SJSA1 (cell line): ENCODE measurements at regions not wholly inside any gene's neighbourhood (a gene's known extent, or its start where the extent isn't known, plus 50 kb on each side); places are given as distances from the start of the nearest gene placed in this dataset.
A peak's percentile ranks its signal among the peaks of the same experiment; 100 is the strongest.

Experiments used
- DNase-seq, 2 experiments: peaks; one replicate each; pipeline ENCODE4 v3.0.0-alpha.2; 2015 to 2020; ENCODE audit warnings: low spot score in 2 of 2, low read depth in 1 of 2
- H3K27ac ChIP-seq: fragments of 250-450 bp; sonication (Bioruptor Pico); 2 replicates; pipeline ENCODE4 v1.5.1; 2020; ENCODE audit warnings: mild to moderate bottlenecking, moderate library complexity
- H3K27me3 ChIP-seq: fragments of 250-450 bp; sonication (Bioruptor Pico); replicated peaks from 2 replicates; pipeline ENCODE4 v1.5.1; 2020; ENCODE audit warnings: mild to moderate bottlenecking, moderate library complexity
- H3K36me3 ChIP-seq: fragments of 250-450 bp; sonication (Bioruptor Pico); 2 replicates; pipeline ENCODE4 v1.5.1; 2020; ENCODE audit warnings: mild to moderate bottlenecking
- H3K4me1 ChIP-seq: fragments of 250-450 bp; sonication (Bioruptor Pico); replicated peaks from 2 replicates; pipeline ENCODE4 v1.6.1; 2021; ENCODE audit warnings: mild to moderate bottlenecking
- H3K4me3 ChIP-seq: fragments of 250-450 bp; sonication (Bioruptor Pico); 2 replicates; pipeline ENCODE4 v1.5.1; 2020; ENCODE audit warnings: mild to moderate bottlenecking
- H3K9me3 ChIP-seq: fragments of 250-450 bp; sonication (Bioruptor Pico); replicated peaks from 2 replicates; pipeline ENCODE4 v1.5.1; 2020; ENCODE audit warnings: mild to moderate bottlenecking

- no peaks in the 10 kb centered on the region for H3K36me3 ChIP-seq
- peak; percentile 62 to 65 for DNase-seq
- peak overlapping the region; percentile 50; the same call in 1 of the 2 replicates for H3K27ac ChIP-seq
- peaks cover 25% of the 10 kb centered on the region for H3K4me1 ChIP-seq
- H3K27me3 ChIP-seq, result no peaks in the 10 kb centered on the region
- H3K4me3 ChIP-seq, result no peak overlapping the region
- no peaks in the 10 kb centered on the region for H3K9me3 ChIP-seq
Observed at GRCh38 chr12:14257734-14258574, 107.5 kb upstream of the ATF7IP start.

- Histone ChIP-seq H3K9me3 (no peaks in the 10 kb centered on the region), H3K27ac (no peak overlapping the region), H3K4me1 (peaks cover 25% of the 10 kb centered on the region), H3K27me3 (no peaks in the 10 kb centered on the region), H3K36me3 (no peaks in the 10 kb centered on the region), H3K4me3 (no peak overlapping the region)
- no peak for DNase-seq
Observed at GRCh38 chr12:14258575-14258940, 106.9 kb upstream of the ATF7IP start.

GRCh38 chr12:14259481-14260010 lies 105.9 kb upstream of the ATF7IP start:
- H3K36me3 ChIP-seq, result no peaks in the 10 kb centered on the region
- H3K4me3 ChIP-seq, result no peak overlapping the region
- no peaks in the 10 kb centered on the region for H3K27me3 ChIP-seq
- H3K9me3 ChIP-seq, result peaks cover 3% of the 10 kb centered on the region; the same call in 1 of the 2 replicates
- peaks cover 25% of the 10 kb centered on the region for H3K4me1 ChIP-seq
- DNase-seq, result no peak
- no peak overlapping the region for H3K27ac ChIP-seq

GRCh38 chr12:14260011-14260993 lies 105.2 kb upstream of the ATF7IP start:
- H3K9me3 ChIP-seq, result peaks cover 4% of the 10 kb centered on the region; the same call in 1 of the 2 replicates
- H3K36me3 ChIP-seq, result no peaks in the 10 kb centered on the region
- peak; percentile 48 to 71 for DNase-seq
- no peak overlapping the region for H3K4me3 ChIP-seq
- peak overlapping the region; percentile 65 for H3K27ac ChIP-seq
- H3K4me1 ChIP-seq, result peaks cover 25% of the 10 kb centered on the region
- H3K27me3 ChIP-seq, result no peaks in the 10 kb centered on the region

- no peak overlapping the region for H3K4me3 ChIP-seq
- no peak for DNase-seq
- no peak overlapping the region for H3K27ac ChIP-seq
- no peaks in the 10 kb centered on the region for H3K36me3 ChIP-seq
- no peaks in the 10 kb centered on the region for H3K27me3 ChIP-seq
- H3K4me1 ChIP-seq, result peaks cover 25% of the 10 kb centered on the region
- H3K9me3 ChIP-seq, result peaks cover 6% of the 10 kb centered on the region; the same call in 1 of the 2 replicates
Observed at GRCh38 chr12:14261096-14261495, 104.4 kb upstream of the ATF7IP start.

GRCh38 chr12:14261861-14262260 lies 103.6 kb upstream of the ATF7IP start:
- peaks cover 8% of the 10 kb centered on the region; the same call in 1 of the 2 replicates for H3K9me3 ChIP-seq
- no peaks in the 10 kb centered on the region for H3K36me3 ChIP-seq
- H3K27ac ChIP-seq, result no peak overlapping the region
- H3K27me3 ChIP-seq, result no peaks in the 10 kb centered on the region
- H3K4me3 ChIP-seq, result no peak overlapping the region
- peaks cover 25% of the 10 kb centered on the region for H3K4me1 ChIP-seq
- no peak for DNase-seq

- no peaks in the 10 kb centered on the region for H3K27me3 ChIP-seq
- H3K27ac ChIP-seq, result no peak overlapping the region
- peaks cover 8% of the 10 kb centered on the region; the same call in 1 of the 2 replicates for H3K9me3 ChIP-seq
- no peak for DNase-seq
- H3K36me3 ChIP-seq, result no peaks in the 10 kb centered on the region
- peaks cover 18% of the 10 kb centered on the region for H3K4me1 ChIP-seq
- H3K4me3 ChIP-seq, result no peak overlapping the region
Observed at GRCh38 chr12:14262771-14263511, 102.5 kb upstream of the ATF7IP start.

GRCh38 chr12:14263742-14264141 lies 101.7 kb upstream of the ATF7IP start:
- Histone ChIP-seq H3K27ac (no peak overlapping the region), H3K36me3 (no peaks in the 10 kb centered on the region), H3K9me3 (peaks cover 8% of the 10 kb centered on the region; the same call in 1 of the 2 replicates), H3K27me3 (no peaks in the 10 kb centered on the region), H3K4me3 (no peak overlapping the region), H3K4me1 (peaks cover 12% of the 10 kb centered on the region)
- DNase-seq, result no peak

GRCh38 chr12:14264316-14264715 lies 101.2 kb upstream of the ATF7IP start:
- Histone ChIP-seq H3K36me3 (no peaks in the 10 kb centered on the region), H3K27ac (no peak overlapping the region), H3K4me1 (peaks cover 12% of the 10 kb centered on the region), H3K4me3 (no peak overlapping the region), H3K27me3 (no peaks in the 10 kb centered on the region), H3K9me3 (peaks cover 8% of the 10 kb centered on the region; the same call in 1 of the 2 replicates)
- DNase-seq, result no peak

GRCh38 chr12:14264778-14265177 lies 100.7 kb upstream of the ATF7IP start:
- H3K4me3 ChIP-seq, result no peak overlapping the region
- H3K27ac ChIP-seq, result no peak overlapping the region
- H3K9me3 ChIP-seq, result peaks cover 8% of the 10 kb centered on the region; the same call in 1 of the 2 replicates
- no peak for DNase-seq
- H3K36me3 ChIP-seq, result no peaks in the 10 kb centered on the region
- H3K4me1 ChIP-seq, result peaks cover 12% of the 10 kb centered on the region
- H3K27me3 ChIP-seq, result no peaks in the 10 kb centered on the region

- no peaks in the 10 kb centered on the region for H3K4me1 ChIP-seq
- no peak for DNase-seq
Observed at GRCh38 chr12:14268120-14268515, 97.4 kb upstream of the ATF7IP start.

GRCh38 chr12:14270392-14270791 lies 95.1 kb upstream of the ATF7IP start:
- H3K4me3 ChIP-seq, result no peak overlapping the region
- H3K9me3 ChIP-seq, result peaks cover 4% of the 10 kb centered on the region; the same call in 1 of the 2 replicates
- H3K36me3 ChIP-seq, result no peaks in the 10 kb centered on the region
- H3K27me3 ChIP-seq, result no peaks in the 10 kb centered on the region
- no peaks in the 10 kb centered on the region for H3K4me1 ChIP-seq
- no peak for DNase-seq
- H3K27ac ChIP-seq, result no peak overlapping the region

More at GRCh38 chr12:14268120-14268515, 97.4 kb upstream of the ATF7IP start:
- H3K27me3 ChIP-seq, result no peaks in the 10 kb centered on the region
- H3K36me3 ChIP-seq, result no peaks in the 10 kb centered on the region
- no peak overlapping the region for H3K27ac ChIP-seq
- no peak overlapping the region for H3K4me3 ChIP-seq
- peaks cover 8% of the 10 kb centered on the region; the same call in 1 of the 2 replicates for H3K9me3 ChIP-seq
